NOMO-1 treated with dmso at 0.1 percent for 144 hours (cell line): ENCODE measurements at regions not wholly inside any gene's neighbourhood (a gene's known extent, or its start where the extent isn't known, plus 50 kb on each side); places are given as distances from the start of the nearest gene placed in this dataset.

Source experiments
- DNase-seq: peaks from one replicate; lab custom pipeline; 2025; ENCODE audit not compliant: unreplicated experiment; lab: John Stamatoyannopoulos, UW

DNA sequence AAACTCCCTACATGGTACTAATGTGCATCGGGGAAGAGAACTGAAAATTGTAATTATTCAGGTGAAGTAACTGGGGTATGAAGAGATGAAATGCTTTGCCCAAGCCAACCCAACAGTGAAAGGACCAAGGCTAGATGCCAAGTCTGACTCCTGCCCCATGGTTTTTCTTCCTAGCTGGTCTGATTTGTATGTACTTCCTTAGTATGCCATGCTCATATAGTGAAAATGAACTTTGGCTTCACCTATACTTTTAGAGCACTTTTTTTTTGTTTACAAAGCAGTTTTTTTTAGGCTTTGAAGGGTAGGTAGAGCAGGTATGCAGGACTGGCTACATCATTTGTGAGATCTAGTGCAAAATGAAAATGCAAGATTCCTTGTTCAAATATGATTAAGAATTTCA, 359.4 kb upstream of the RIOK2 start:
- DNase-seq: no peak

DNA sequence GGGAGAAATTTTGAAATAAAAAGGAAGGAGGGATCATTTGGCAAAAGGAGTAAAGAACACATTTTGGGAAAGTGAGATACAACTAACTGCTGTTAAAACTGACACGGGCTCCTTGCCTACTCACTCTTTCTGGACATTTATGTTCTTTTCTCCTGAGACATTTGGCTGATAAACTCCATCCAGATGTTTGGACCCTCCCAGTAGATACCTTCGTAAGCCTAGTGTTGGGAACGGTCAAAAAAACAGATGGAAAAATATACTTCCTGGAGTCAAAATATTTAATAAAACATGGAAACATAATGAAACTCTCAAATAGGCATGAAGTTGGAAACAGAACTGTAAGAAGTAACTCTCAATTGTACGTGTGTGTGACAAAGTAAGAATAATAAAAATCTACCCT, 360.1 kb upstream of the RIOK2 start:
- DNase-seq: no peak

GRCh38 chr5:97544240-97544639, 361.2 kb upstream of the RIOK2 start:
- no peak for DNase-seq

DNA sequence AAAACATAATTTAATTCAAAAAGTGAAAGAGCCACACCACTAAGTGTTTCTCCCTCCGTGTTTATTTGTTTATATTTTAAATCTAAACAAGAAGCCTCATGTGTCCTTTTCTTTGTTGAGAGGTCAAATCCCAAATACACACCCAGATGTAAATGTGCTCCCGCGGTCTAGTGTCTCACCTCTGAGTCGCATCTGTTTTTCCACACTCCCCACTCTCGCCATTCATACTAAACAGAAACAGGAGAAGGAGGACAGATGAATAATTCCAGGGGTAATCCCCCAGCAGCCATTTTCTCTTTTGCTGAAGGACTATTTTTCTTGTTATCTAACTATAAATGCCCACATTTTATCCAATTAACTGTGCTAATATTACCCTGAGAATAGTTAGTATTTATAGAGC, 361.6 kb upstream of the RIOK2 start:
- no peak for DNase-seq

- DNase-seq: no peak
Observed at GRCh38 chr5:97545446-97545845, 362.4 kb upstream of the RIOK2 start.

DNA sequence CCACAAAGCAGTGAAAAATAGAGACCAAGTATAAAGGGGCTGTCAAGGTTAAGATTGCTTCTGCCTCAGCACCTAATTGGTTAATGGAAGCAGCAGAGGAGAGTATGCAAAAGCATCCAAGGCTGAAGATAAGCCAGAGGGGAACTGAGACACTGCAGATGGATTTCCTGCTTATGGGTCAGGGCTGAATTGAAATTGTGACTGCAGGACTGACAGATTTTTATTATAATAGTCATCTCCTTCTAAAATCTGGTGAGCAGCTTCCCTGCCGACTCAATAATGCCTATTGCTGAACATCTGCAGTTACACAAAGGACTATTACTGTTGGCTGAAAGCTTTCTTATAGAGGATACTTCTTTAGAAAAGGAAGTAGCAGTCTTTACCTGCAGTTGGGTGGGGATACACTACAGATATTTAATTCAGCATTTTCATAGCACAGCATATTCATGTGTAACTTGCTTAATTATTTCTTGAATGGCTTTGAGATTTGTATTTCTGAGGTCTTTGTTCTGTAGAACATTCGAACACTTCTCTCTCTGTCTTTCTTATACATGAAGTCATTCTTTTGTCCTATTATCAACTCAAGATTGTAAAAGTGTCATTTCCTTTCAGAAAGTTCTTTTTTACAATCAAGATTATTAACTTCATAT, 363.0 kb upstream of the RIOK2 start:
- DNase-seq: no peak

GRCh38 chr5:97547430-97547829, 364.4 kb upstream of the RIOK2 start:
- no peak for DNase-seq

- peak; percentile 64 for DNase-seq
Observed at GRCh38 chr5:97547999-97548738, 365.1 kb upstream of the RIOK2 start.

DNA sequence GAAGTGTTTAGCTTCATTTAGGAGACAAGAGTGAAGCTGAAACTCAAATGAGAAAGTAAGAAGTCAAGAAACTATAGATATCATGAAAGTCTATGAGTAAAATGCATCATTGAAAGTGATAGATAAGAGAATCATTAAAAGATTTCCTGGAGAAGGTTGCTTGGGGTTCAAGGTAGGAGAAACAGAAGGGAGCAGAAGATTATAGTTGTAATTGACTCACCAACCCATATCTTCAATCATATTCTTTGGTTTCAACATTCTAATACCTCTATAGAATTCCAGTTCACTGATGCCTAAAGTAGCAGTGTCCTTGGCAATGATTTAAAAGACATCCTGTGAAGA, 365.7 kb upstream of the RIOK2 start:
- DNase-seq: no peak

DNA sequence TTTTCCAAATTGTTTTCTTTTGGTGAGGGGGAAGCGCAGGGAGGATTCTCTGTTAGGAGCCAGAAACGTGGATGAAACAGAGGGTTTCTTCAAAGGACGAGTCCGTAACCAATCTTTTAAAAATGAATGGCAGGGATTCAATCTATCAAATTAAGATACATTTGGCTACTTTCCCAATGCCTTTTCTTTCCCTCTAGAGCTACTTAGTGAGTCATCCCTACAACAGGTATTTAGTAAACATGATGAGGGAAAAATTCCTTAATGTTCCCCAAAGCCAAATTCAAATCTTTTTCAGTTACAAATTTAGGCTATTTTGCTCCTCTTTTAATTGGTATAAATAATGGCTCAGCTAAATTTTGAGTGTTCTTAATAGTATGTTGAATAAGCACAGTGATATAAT, 366.4 kb upstream of the RIOK2 start:
- DNase-seq: no peak

GRCh38 chr5:97550164-97550563, 367.1 kb upstream of the RIOK2 start:
- DNase-seq: no peak

DNA sequence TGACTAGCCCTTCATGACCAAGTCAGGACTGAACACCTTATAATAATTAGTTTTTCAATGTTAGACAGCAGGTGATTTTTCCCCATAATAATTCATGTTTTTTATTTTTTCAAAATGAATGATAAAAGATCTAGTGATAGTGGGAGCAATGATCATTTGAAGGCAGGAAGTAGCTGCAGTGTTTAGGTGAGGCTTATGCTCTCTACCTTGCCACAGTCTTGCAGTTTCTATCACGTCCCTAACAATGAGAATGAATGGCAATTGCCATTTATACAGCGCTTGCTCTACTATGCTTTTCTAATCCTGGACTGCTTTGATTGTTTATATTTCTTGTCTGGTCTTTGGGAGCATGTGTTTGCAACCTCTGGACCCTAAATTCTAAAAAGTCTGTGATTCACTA, 367.8 kb upstream of the RIOK2 start:
- DNase-seq: no peak

GRCh38 chr5:97553604-97554452, 370.8 kb upstream of the RIOK2 start:
- no peak for DNase-seq

GRCh38 chr5:97554977-97555643, 372.1 kb upstream of the RIOK2 start:
- no peak for DNase-seq

DNA sequence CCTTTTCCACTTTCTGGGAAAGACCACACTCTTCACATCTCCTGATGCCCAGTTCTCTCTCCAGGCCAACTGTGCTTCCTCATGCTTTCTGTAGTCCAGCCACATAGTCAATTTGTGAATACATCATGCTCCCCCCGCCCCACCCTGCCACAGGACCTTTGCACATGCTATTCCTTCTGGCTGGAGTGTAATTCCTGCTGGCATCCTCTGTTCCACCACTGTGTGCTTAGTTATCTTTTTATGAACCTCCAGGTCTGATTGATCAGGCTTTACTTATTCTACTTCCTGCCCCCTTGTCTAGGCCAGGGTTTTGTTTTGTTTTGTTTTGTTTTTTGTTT, 372.6 kb upstream of the RIOK2 start:
- no peak for DNase-seq

DNA sequence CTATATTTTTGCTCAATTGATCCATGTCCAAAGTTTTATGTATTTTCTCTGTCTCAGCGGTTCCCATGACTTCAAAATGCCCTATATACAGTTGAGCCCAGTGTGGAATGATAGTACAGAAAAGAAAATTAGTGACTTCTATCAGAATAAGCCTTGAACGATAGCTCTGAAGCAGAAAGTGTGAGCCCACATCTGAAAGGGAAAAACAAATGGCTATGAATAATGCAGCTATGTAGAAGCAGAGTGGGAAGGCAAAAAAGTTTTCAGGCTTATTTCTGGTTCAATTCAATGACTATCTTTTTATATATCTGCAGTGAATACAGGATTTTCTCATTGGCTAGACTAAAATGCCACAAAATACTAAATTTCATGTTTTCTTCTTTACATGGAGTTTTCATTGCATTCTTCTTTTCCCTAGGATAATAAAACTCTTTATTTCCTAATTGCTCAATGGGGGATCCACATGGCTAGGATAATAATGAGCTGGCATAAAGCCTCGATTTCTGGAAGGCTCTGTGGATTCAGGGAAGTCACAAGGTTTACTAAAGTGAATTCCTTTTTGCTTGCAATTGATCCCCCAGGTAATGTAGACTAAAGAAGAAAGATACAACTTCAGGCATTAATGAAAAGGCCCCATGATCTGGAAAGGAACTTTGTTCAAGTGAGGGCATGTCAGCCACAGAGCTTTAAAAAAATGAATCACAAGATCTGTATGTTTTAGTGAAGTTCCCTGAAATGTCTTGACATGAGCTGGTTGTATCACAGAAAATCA, 377.0 kb upstream of the RIOK2 start:
- no peak for DNase-seq

DNA sequence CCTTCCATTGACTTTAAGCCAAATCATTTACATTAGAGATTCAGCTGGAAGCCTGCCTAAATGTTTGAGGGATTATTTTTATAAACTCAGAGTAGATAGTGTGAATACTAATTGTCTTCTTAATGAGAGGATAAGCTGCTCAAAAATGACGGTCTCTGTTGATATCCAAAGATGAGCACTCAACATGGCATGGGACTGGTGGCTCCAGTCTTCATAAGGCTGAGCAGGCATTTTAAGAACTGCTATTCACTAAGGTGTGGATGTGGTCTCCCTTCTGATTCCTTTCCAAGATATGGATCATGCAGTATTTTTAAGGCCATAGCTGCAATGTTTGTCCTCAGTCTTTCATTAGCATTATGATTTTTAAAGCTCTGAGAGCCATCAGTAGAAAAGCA, 377.5 kb upstream of the RIOK2 start:
- no peak for DNase-seq

DNA sequence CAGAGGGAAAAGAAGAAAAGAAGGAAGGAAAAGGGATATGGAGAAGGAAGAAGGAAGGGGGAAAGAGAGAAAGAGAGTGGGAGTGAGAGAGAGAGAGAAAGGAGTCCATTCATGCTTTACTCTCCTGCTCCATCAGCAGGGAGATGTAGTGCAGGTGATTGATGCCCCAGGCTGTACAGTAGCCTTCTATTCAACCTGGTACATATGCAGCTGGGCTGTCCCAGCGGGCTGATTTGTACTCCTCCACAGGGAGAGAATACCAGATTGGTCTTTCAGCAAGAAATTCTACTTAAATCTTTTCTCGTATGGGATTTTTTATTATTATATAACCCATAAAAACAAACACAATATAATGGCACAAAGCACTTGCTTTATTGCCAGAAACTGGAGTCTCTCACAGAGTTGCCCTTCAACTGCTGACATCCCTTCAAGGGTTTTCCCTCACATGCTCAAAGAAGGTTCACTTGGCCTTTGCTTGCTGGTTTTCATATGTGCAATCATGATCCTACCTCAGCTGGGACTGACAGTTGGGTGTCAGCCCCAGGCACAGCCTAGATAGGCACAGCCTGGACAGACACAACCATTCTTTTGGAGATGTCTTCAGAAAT, 380.1 kb upstream of the RIOK2 start:
- DNase-seq: no peak

DNA sequence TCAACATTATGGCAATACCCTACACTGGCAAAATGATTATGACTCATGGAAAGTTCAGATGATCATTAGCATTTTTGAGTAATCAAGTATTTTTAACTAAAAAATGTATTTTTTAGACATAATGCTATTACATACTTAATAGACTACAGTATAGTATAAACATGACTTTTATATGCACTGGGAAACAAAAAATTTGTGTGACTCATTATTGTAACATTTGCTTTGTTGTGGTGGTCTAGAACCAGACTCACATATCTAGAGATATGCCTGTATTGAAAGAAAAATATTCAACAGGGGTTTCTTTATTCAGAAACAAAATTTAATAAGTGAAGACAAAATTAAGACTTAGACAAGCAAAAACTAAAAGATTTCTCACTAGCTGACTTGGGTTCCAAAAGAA, 385.3 kb upstream of the RIOK2 start:
- no peak for DNase-seq

DNA sequence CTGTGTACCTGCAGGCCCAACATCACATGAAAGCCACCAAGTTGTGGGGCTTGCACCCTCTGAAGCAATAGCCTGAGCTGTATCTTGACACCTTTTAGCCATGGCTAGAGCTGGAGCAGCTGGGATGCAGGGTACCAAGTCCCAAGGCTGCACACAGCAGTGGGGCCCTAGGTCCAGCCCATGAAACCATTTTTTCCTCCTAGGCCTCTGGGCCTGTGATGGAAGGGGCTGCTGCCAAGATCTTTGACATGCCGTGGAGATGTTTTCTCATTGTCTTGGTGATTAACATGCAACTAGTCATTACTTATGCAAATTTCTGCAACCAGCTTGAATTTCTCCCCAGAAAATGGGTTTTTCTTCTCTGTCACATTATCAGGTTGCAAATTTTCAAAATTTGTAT, 387.2 kb upstream of the RIOK2 start:
- DNase-seq: no peak

DNA sequence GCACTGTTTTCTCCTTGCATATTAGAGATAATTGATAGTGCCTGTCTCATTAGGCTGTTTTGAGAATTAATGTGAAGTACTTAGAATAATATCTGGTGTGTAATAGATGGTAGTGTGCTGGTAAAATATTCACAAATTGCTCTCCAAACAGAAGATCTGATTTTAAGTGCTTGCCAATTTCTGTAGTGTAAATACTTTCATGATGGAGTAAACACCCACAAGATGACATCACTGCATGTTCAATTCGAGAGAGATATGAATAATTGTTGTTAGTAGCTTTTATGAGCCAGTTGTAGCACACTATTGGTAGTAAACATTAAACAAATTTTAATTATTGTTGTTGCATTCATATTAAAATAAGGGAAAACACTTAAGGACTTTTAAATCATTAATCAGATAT, 392.3 kb upstream of the RIOK2 start:
- no peak for DNase-seq
